WERI-Rb-1 (cell line): ENCODE measurements at regions not wholly inside any gene's neighbourhood (a gene's known extent, or its start where the extent isn't known, plus 50 kb on each side); places are given as distances from the start of the nearest gene placed in this dataset.

ENCODE experiments used
- DNase-seq: peaks from one replicate; pipeline ENCODE4 v3.0.0-alpha.2; 2020
- H3K27ac ChIP-seq: fragments of 250-450 bp; sonication (Bioruptor Pico); 2 replicates; pipeline ENCODE4 v1.5.1; 2020; ENCODE audit warnings: mild to moderate bottlenecking, moderate library complexity
- H3K27me3 ChIP-seq: fragments of 250-450 bp; sonication (Bioruptor Pico); 2 replicates; pipeline ENCODE4 v1.5.1; 2021; ENCODE audit warnings: mild to moderate bottlenecking, low read depth, moderate library complexity; ENCODE audit not compliant: insufficient read depth, severe bottlenecking
- H3K36me3 ChIP-seq: fragments of 250-450 bp; sonication (Bioruptor Pico); 2 replicates; pipeline ENCODE4 v1.5.1; 2020; ENCODE audit warnings: mild to moderate bottlenecking, moderate library complexity
- H3K4me3 ChIP-seq: 2 replicates; pipeline ENCODE4 v1.5.1; 2011; ENCODE audit warnings: low read depth, mild to moderate bottlenecking, control low read depth, low read length
- H3K9me3 ChIP-seq: fragments of 250-450 bp; sonication (Bioruptor Pico); 2 replicates; pipeline ENCODE4 v1.5.1; 2021; ENCODE audit warnings: mild to moderate bottlenecking, moderate library complexity; ENCODE audit not compliant: severe bottlenecking
- CTCF ChIP-seq: IDR thresholded peaks from 2 replicates; pipeline ENCODE4 v1.5.1; 2011; ENCODE audit warnings: low read depth, mild to moderate bottlenecking, control low read depth, inconsistent platforms, low read length

GRCh38 chr20:11429889-11430519, 487.7 kb upstream of the BTBD3 start:
- DNase-seq, result no peak
- no peak for TF ChIP-seq CTCF
- Histone ChIP-seq H3K4me3 (no peak overlapping the region), H3K27ac (no peak overlapping the region), H3K27me3 (no peaks in the 10 kb centered on the region), H3K36me3 (no peaks in the 10 kb centered on the region), H3K9me3 (no peaks in the 10 kb centered on the region)

- Histone ChIP-seq H3K27me3 (no peaks in the 10 kb centered on the region), H3K4me3 (no peak overlapping the region), H3K36me3 (no peaks in the 10 kb centered on the region), H3K27ac (no peak overlapping the region), H3K9me3 (peaks cover 1% of the 10 kb centered on the region)
- DNase-seq, result no peak
- no peak for TF ChIP-seq CTCF
These were observed 487.0 kb upstream of the BTBD3 start for GRCh38 chr20:11430652-11431051.

GRCh38 chr20:11431621-11432020, 486.1 kb upstream of the BTBD3 start:
- H3K27me3 ChIP-seq, result no peaks in the 10 kb centered on the region
- no peak for TF ChIP-seq CTCF
- H3K9me3 ChIP-seq, result peaks cover 6% of the 10 kb centered on the region
- no peak for DNase-seq
- no peak overlapping the region for H3K4me3 ChIP-seq
- no peaks in the 10 kb centered on the region for H3K36me3 ChIP-seq
- H3K27ac ChIP-seq, result no peak overlapping the region

GRCh38 chr20:11432407-11432806, 485.3 kb upstream of the BTBD3 start:
- no peak for DNase-seq
- Histone ChIP-seq H3K36me3 (no peaks in the 10 kb centered on the region), H3K27ac (no peak overlapping the region), H3K27me3 (no peaks in the 10 kb centered on the region), H3K4me3 (no peak overlapping the region), H3K9me3 (peaks cover 6% of the 10 kb centered on the region)
- TF ChIP-seq CTCF, result no peak

GRCh38 chr20:11436113-11436905, 481.4 kb upstream of the BTBD3 start:
- no peak overlapping the region for H3K27ac ChIP-seq
- H3K36me3 ChIP-seq, result no peaks in the 10 kb centered on the region
- TF ChIP-seq CTCF, result no peak
- no peaks in the 10 kb centered on the region for H3K27me3 ChIP-seq
- peaks cover 6% of the 10 kb centered on the region for H3K9me3 ChIP-seq
- no peak overlapping the region for H3K4me3 ChIP-seq
- no peak for DNase-seq
